GM21825 (cell line): ENCODE measurements at regions not wholly inside any gene's neighbourhood (a gene's known extent, or its start where the extent isn't known, plus 50 kb on each side); places are given as distances from the start of the nearest gene placed in this dataset.
"Not testable (repeated sequence)": the region's sequence is repeated elsewhere in the genome, so short reads cannot be mapped to it uniquely, and the experiment has no call there.

Experiments
- ATAC-seq: cut with Tn5 transposase; IDR thresholded peaks from one replicate; pipeline ENCODE4 v1.9.1; 2021; ENCODE audit warnings: mild to moderate bottlenecking, moderate library complexity; ENCODE audit not compliant: unreplicated experiment

- no peak for ATAC-seq
Observed at GRCh38 chr5:121596882-121597281, 254.8 kb upstream of the FTMT start.

GRCh38 chr5:121608826-121609225, 242.9 kb upstream of the FTMT start:
- ATAC-seq, result no peak

GRCh38 chr5:121624035-121624434, 227.6 kb upstream of the FTMT start:
- ATAC-seq, result no peak

- no peak for ATAC-seq
Observed at GRCh38 chr5:121628783-121629182, 222.9 kb upstream of the FTMT start.

GRCh38 chr5:121630402-121630801, 221.3 kb upstream of the FTMT start:
- ATAC-seq, result no peak

GRCh38 chr5:121634946-121635345, 216.7 kb upstream of the FTMT start:
- no peak for ATAC-seq

- ATAC-seq, result no peak
Observed at GRCh38 chr5:121638126-121638525, 213.6 kb upstream of the FTMT start.

- no peak for ATAC-seq
Observed at GRCh38 chr5:121640298-121640697, 211.4 kb upstream of the FTMT start.

GRCh38 chr5:121658221-121658620, 193.5 kb upstream of the FTMT start:
- no peak for ATAC-seq

- ATAC-seq, result no peak
Observed at GRCh38 chr5:121660142-121660541, 191.5 kb upstream of the FTMT start.

- not testable (repeated sequence) for ATAC-seq
Observed at GRCh38 chr5:121665542-121665941, 186.1 kb upstream of the FTMT start.

- no peak for ATAC-seq
Observed at GRCh38 chr5:121667292-121667691, 184.4 kb upstream of the FTMT start.

GRCh38 chr5:121668635-121669034, 183.0 kb upstream of the FTMT start:
- no peak for ATAC-seq

GRCh38 chr5:121671624-121672023, 180.1 kb upstream of the FTMT start:
- ATAC-seq, result no peak

GRCh38 chr5:121675924-121676323, 175.8 kb upstream of the FTMT start:
- no peak for ATAC-seq

- ATAC-seq, result no peak
Observed at GRCh38 chr5:121681229-121681855, 170.3 kb upstream of the FTMT start.

- ATAC-seq, result no peak
Observed at GRCh38 chr5:121688126-121688525, 163.6 kb upstream of the FTMT start.

- no peak for ATAC-seq
Observed at GRCh38 chr5:121688781-121689180, 162.9 kb upstream of the FTMT start.

GRCh38 chr5:121691478-121691877, 160.2 kb upstream of the FTMT start:
- no peak for ATAC-seq

GRCh38 chr5:121692158-121692557, 159.5 kb upstream of the FTMT start:
- no peak for ATAC-seq

- no peak for ATAC-seq
Observed at GRCh38 chr5:121693864-121694263, 157.8 kb upstream of the FTMT start.

- ATAC-seq, result no peak
Observed at GRCh38 chr5:121695307-121695706, 156.4 kb upstream of the FTMT start.

GRCh38 chr5:121698690-121699089, 153.0 kb upstream of the FTMT start:
- no peak for ATAC-seq
